ENCODE measurements at regions not wholly inside any gene's neighbourhood (a gene's known extent, or its start where the extent isn't known, plus 50 kb on each side); places are given as distances from the start of the nearest gene placed in this dataset.

DNA sequence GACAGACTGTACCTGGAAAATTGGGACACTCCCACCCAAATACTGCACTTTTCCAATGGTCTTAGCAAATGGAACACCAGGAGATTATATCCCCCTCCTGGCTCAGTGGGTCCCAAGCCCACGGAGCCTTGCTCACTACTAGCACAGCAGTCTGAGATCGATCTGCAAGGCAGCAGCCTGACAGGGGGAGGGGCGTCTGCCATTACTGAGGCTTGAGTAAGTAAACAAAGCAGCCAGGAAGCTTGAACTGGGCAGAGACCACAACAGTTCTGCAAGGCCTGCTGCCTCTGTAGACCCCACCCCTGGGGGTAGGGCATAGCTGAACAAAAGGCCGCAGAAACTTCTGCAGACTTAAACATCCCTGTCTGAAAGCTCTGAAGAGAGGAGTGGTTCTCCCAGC lies 260.0 kb upstream of the ST8SIA4 start:
- H3K9me3 ChIP-seq, result no peaks in the 10 kb centered on the region
- TF ChIP-seq, protein P1, sequence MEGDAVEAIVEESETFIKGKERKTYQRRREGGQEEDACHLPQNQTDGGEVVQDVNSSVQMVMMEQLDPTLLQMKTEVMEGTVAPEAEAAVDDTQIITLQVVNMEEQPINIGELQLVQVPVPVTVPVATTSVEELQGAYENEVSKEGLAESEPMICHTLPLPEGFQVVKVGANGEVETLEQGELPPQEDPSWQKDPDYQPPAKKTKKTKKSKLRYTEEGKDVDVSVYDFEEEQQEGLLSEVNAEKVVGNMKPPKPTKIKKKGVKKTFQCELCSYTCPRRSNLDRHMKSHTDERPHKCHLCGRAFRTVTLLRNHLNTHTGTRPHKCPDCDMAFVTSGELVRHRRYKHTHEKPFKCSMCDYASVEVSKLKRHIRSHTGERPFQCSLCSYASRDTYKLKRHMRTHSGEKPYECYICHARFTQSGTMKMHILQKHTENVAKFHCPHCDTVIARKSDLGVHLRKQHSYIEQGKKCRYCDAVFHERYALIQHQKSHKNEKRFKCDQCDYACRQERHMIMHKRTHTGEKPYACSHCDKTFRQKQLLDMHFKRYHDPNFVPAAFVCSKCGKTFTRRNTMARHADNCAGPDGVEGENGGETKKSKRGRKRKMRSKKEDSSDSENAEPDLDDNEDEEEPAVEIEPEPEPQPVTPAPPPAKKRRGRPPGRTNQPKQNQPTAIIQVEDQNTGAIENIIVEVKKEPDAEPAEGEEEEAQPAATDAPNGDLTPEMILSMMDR (IDR thresholded peaks at IDR 0.05), result no peak
- intact Hi-C loops (cut with DNase I), result no loop called here
- ATAC-seq (no peak), FAIRE-seq (no peak), DNase-seq (peak in 1 of 6 donors; percentile 9)
- H3K27ac ChIP-seq, result no peak overlapping the region
- H3K27me3 ChIP-seq, result no peaks in the 10 kb centered on the region
- H3K36me3 ChIP-seq, result no peaks in the 10 kb centered on the region
- H3K4me1 ChIP-seq, result no peaks in the 10 kb centered on the region
- 52 to 53% methylated on average over 4 of the region's 4 CpGs for WGBS, 2 donors
- no peak overlapping the region for H3K4me3 ChIP-seq

DNA sequence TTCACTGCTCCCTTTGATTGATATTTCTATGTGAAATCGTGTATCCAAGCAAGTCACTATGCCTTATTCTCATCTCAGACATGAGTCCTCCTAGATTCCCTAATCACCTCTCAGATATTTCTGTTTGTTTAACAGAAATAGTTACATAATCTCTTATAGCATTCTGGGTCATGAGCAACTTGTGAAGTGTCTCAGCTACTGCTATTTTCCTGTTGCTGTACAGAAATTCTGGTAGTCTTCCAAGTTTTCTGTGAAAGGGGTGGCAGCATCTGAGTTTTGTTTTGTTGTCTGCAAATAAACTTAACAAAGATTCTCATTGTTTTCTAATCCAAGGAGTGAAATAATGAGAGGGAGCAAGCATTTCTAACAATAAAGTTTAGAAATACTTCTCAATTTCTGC lies 256.9 kb upstream of the ST8SIA4 start:
- FAIRE-seq, result no peak
- no peak overlapping the region for H3K27ac ChIP-seq
- no peak for DNase-seq
- no peak for ATAC-seq
- H3K36me3 ChIP-seq, result no peaks in the 10 kb centered on the region
- TF ChIP-seq, protein P1 (IDR thresholded peaks at IDR 0.05), result no peak
- H3K4me3 ChIP-seq, result no peak overlapping the region
- WGBS, 2 donors, result 21 to 22% methylated on average over 1 of the region's 1 CpG
- no peaks in the 10 kb centered on the region for H3K9me3 ChIP-seq
- intact Hi-C loops (cut with DNase I), result no loop called here
- H3K4me1 ChIP-seq, result no peaks in the 10 kb centered on the region
- H3K27me3 ChIP-seq, result no peaks in the 10 kb centered on the region

DNA sequence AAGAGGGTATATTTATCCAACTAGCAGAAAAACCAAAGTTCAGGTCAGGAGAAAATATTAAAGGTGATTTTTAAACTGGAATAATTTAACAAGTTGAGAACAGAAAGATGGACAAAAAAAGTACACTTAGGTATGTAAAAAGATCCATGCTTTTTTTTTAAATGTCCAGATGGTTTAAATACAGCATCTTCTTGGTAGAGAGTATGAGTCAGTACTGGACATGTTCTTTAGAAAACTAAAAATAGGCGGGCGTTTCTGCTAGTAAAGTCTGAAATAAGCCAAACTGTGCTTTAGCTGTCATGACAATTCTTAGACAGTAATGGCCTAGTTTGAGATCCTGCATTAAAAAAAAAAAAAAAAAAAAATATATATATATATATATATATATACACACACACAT lies 255.9 kb upstream of the ST8SIA4 start:
- intact Hi-C loops (cut with DNase I), result no loop called here
- H3K27ac ChIP-seq, result no peak overlapping the region
- no peaks in the 10 kb centered on the region for H3K36me3 ChIP-seq
- WGBS, 2 donors, result 73 to 82% methylated on average over 2 of the region's 2 CpGs
- DNase-seq (no peak), ATAC-seq (no peak), FAIRE-seq (no peak)
- no peak overlapping the region for H3K4me3 ChIP-seq
- TF ChIP-seq, protein P1 (IDR thresholded peaks at IDR 0.05), result no peak
- no peaks in the 10 kb centered on the region for H3K9me3 ChIP-seq
- no peaks in the 10 kb centered on the region for H3K4me1 ChIP-seq
- H3K27me3 ChIP-seq, result no peaks in the 10 kb centered on the region

DNA sequence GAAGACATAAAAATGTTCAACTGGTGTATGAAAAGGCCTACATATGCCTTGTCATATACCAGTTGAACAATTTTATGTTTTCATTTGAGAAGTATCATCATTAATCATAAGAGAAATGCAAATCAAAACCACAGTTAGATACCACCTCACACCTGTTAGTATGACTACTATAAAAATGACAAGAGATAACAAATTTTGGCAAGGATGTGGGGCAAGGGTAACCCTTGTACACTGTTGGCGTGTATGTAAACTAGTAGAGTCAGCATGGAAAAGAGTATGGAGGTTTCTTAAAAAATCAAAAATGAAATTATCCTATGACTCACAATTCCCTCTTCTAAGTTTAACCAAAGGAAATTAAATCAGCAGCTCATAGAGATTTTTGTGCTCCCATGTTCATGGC lies 250.4 kb upstream of the ST8SIA4 start:
- Histone ChIP-seq H3K36me3 (no peaks in the 10 kb centered on the region), H3K9me3 (no peaks in the 10 kb centered on the region), H3K4me1 (no peaks in the 10 kb centered on the region), H3K4me3 (no peak overlapping the region), H3K27me3 (no peaks in the 10 kb centered on the region), H3K27ac (no peak overlapping the region)
- intact Hi-C loops (cut with DNase I), result no loop called here
- TF ChIP-seq, protein P1 (IDR thresholded peaks at IDR 0.05), result no peak
- ATAC-seq (no peak), DNase-seq (no peak), FAIRE-seq (no peak)
- 68 to 84% methylated on average over 1 of the region's 1 CpG for WGBS, 2 donors

DNA sequence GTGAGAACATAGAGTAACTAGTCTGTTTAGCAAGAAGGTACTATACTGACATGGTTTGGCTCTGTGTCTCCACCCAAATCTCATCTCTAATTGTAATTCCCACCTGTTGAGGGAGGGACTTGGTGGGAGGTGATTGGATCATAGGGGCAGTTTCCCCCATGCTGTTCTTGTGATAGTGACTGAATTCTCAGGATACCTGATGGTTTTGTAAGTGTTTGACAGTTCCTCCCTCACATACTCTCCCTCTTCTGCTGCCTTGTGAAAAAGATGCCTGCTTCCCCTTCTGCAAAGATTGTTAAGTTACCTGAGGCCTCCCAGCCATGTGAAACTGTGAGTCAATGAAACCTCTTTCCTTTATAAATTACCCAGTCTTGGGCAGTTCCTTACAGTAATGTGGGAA lies 240.4 kb upstream of the ST8SIA4 start:
- ATAC-seq (no peak), FAIRE-seq (no peak), DNase-seq (no peak)
- no peaks in the 10 kb centered on the region for H3K9me3 ChIP-seq
- H3K27ac ChIP-seq, result no peak overlapping the region
- H3K27me3 ChIP-seq, result no peaks in the 10 kb centered on the region
- H3K4me1 ChIP-seq, result no peaks in the 10 kb centered on the region
- no peak overlapping the region for H3K4me3 ChIP-seq
- H3K36me3 ChIP-seq, result no peaks in the 10 kb centered on the region
- intact Hi-C loops (cut with DNase I), result no loop called here
- TF ChIP-seq, protein P1 (IDR thresholded peaks at IDR 0.05), result no peak
